Activated naive CD4-positive, alpha-beta T cell treated with anti-CD3 and anti-CD28 coated beads, Interleukin-2, amount 50 U/mL, for 72 hours (primary cell): ENCODE measurements at regions not wholly inside any gene's neighbourhood (a gene's known extent, or its start where the extent isn't known, plus 50 kb on each side); places are given as distances from the start of the nearest gene placed in this dataset.

Experiments used
- ATAC-seq, 2 donors: fragments of 150-1000 bp; cut with Tn5 transposase; 2 replicates each; pipeline ENCODE4 v1.10.0; 2021; ENCODE audit warnings: mild to moderate bottlenecking in 2 of 2, moderate library complexity in 2 of 2
- DNase-seq, 2 donors: peaks; one replicate each; pipeline ENCODE4 v3.0.0; 2021 to 2022; ENCODE audit warnings: low spot score in 2 of 2
- H3K27ac Mint-ChIP-seq, 2 donors: one replicate each; pipeline ENCODE4 v1.8.0; 2022; ENCODE audit warnings: mild to moderate bottlenecking in 2 of 2, mixed read lengths in 2 of 2
- H3K36me3 Mint-ChIP-seq, 2 donors: one replicate each; pipeline ENCODE4 v1.8.0; 2022; ENCODE audit warnings: mixed read lengths in 2 of 2
- H3K9me3 Mint-ChIP-seq, 2 donors: one replicate each; pipeline ENCODE4 v1.8.0; 2022; ENCODE audit warnings: mixed read lengths in 2 of 2

DNA sequence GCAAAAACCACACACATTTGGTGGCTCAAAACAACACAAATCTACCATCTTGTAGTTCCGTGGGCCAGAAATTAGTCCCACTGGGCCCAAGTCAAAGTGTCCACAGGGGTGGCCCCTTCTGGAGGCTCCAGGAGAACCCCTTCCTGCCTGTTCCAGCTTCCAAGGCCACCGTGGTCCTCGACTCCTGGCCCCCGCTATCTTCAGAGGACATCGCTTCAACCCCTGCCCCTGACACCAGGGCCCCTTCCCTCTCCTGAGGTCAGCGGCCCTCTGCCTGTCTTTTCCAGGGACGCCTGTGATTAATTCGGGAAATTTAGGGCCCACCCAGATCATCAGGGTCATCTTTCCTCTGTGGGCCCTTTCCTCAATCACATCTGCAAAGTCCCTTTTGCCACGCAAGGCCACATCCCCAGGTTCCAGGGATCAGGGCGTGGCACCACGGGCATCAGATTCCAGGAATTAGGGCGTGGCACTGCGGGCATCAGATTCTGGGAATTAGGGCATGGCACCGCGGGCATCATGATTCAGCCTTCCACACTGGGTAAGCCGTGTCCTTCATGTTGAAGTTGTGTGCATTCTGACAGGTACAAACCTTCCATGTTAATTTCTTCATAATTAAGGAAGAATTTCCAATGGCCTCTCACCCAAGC lies 59.9 kb upstream of the SMOC2 start:
- ATAC-seq (no peak), DNase-seq (no peak)
- Mint-ChIP-seq H3K27ac (no peak overlapping the region), H3K36me3 (no peaks in the 10 kb centered on the region), H3K9me3 (no peaks in the 10 kb centered on the region)

DNA sequence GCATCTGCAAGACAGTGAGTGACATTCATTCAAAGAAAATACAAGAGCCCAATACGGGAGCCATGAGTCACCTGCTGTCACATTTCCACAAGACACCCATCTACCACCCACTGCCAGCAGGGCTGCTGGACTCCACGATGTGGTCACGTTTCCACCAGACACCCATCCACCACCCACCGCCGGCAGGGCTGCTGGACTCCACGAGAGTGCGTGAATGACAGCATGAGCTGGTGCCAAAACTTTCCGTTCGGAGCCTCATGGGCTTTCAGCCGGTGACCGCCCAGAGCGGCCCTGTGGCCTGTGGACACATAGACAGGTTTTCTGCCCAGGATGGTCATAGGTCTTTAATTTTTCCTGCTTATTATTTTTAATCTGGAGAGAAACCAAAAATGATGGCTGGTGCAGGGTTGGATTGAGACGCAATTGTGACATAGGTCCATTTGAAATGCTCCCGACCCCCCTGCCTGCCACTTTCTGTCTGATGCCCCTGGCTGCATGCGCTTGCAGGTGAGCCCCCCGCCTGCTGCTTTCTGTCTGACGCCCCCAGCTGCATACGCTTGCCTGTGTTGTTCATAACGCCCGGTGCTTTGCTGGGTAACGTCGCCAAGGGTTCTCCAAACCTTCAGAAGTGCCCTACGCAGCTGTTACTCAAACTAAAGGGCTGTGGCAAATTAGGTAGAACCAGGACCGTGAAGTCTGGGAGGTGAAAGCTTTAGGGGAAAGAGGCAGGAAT lies 59.1 kb upstream of the SMOC2 start:
- no peak for ATAC-seq
- Mint-ChIP-seq H3K36me3 (no peaks in the 10 kb centered on the region), H3K9me3 (no peaks in the 10 kb centered on the region), H3K27ac (no peak overlapping the region)
- no peak for DNase-seq

DNA sequence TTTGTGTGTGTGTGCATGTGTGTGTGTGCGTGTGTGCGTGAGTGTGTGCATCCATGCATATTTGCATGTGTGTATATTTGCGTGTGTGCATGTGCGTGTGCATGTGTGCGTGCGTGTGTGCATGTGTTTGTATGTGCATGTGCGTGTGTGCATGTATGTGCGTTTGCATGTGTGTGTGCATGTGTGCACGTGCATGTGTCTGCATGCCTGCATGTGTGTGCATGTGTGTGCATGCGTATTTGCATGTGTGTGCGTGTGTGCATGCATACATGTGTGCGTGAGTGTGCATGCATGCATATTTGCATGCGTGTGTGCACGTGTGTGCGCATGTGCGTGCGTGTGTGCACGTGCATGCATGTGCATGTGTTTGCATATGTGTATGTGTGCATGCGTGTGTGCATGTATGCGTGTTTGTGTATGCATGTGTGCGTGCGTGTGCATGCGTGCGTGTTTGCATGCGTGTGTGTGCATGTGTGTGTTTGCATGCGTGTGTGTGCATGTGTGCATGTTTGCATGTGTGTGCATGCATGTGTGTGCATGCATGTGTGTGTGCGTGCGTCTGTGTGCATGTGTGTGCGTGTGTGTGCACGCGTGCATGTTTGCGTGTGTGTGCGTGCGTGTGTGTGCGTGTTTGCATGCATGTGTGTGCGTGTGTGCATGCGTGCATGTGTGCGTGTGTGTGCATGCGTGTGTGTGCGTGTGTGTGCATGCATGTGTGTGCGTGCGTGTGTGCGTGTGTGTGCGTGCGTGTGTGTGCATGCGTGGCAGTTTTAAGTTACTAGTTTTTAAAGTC lies 57.7 kb upstream of the SMOC2 start:
- Mint-ChIP-seq H3K36me3 (no peaks in the 10 kb centered on the region), H3K27ac (no peak overlapping the region), H3K9me3 (no peaks in the 10 kb centered on the region)
- no peak for DNase-seq
- no peak for ATAC-seq

DNA sequence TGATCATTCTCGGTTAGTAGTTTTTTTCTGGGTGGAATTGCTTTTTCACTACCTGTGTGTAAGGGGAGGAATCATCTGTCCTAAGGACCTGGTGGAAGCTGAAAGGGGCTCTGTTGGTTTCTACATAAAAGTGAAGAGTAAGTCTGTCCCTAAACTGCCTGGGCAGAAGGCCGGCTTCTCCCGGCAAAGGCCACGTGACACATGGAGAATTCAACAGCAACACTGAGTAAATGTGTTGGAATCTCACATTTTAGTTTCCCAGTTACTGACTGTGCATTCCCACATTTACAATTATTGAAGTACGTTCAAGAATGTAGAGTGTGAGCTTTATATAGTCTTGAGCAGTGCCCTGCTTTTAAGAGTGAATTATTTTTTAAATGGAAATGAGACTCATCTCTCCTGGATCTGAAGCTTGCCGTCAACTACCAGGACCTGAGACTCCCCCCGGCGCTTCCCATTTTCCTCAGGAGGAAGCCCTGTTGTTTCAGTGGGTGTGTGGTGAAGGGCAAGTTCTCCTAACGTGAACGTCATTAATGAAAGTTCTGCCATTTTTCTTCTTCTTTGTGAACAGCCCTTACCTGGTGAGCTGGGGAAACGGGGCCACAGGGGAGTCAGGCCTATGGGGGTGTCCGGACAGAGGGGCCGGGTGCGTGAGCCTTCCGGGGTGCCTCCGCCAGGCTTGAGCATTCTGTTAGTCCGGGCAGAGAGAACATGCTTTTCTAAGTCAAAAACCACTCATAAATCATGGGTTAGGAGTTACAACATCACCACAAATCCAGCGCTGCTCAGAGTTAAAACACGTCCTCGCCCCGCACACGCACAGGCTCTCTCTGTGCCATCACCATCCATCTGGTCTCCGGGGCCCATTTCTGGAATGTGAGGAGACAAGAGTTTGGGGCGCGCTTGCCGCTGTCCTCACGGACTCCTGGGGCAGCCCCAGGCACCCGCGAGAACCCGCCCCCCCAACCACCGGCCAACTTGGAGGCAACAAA lies 56.6 kb upstream of the SMOC2 start:
- Mint-ChIP-seq H3K36me3 (no peaks in the 10 kb centered on the region), H3K27ac (no peak overlapping the region), H3K9me3 (no peaks in the 10 kb centered on the region)
- DNase-seq (no peak), ATAC-seq (no peak)

GRCh38 chr6:168385037-168385759 lies 55.8 kb upstream of the SMOC2 start:
- Mint-ChIP-seq H3K27ac (no peak overlapping the region), H3K36me3 (no peaks in the 10 kb centered on the region), H3K9me3 (no peaks in the 10 kb centered on the region)
- ATAC-seq (no peak), DNase-seq (no peak)

DNA sequence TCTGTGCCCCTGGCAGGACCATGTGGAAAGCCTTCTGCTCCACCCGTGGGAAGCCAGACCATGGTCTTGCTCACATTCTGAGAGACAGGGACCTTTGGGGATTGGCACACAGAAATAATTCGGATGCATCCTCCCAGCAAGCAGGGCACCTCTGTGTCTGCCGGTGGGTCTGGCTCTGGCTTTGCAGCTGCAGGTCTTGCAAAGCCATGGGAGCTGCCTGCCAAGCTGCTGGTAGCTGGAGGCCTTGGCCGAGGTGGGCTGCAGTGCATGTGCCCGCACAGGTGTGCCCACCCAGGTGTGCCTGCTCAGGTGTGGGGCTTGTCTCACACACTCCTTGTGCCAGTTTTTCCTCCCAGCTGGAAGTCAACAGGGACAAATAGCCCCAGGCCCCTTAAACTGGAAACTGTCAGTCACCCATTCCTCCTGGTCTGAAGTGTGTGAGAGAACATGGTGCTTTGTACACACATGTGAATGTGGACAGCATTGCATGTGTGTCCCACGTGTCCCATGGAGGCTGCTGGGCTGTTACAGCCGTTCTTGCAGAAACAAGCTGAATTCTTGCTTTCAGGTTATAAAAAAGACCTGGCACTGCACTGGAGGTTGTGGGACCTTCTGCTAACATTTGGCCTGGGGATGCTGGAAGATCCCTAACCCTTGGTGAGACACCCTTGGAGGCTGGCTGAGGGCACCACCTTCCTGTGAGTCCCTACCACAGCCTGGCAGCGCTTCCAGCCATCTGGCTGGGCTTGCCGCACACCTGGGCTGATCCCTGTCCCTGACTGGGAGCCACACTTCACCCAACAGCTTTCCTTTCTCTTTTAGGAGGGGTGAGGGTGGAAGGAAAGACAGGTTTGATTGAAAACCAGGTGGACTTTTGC lies 54.9 kb upstream of the SMOC2 start:
- H3K36me3 Mint-ChIP-seq: no peaks in the 10 kb centered on the region
- H3K9me3 Mint-ChIP-seq: no peaks in the 10 kb centered on the region
- H3K27ac Mint-ChIP-seq: no peak overlapping the region
- no peak for DNase-seq
- ATAC-seq: no peak

GRCh38 chr6:168386973-168387372 lies 54.0 kb upstream of the SMOC2 start:
- no peaks in the 10 kb centered on the region for H3K9me3 Mint-ChIP-seq
- H3K36me3 Mint-ChIP-seq: no peaks in the 10 kb centered on the region
- ATAC-seq (no peak), DNase-seq (no peak)
- no peak overlapping the region for H3K27ac Mint-ChIP-seq

GRCh38 chr6:168387426-168387825 lies 53.6 kb upstream of the SMOC2 start:
- Mint-ChIP-seq H3K27ac (no peak overlapping the region), H3K36me3 (no peaks in the 10 kb centered on the region), H3K9me3 (no peaks in the 10 kb centered on the region)
- no peak for ATAC-seq
- no peak for DNase-seq

DNA sequence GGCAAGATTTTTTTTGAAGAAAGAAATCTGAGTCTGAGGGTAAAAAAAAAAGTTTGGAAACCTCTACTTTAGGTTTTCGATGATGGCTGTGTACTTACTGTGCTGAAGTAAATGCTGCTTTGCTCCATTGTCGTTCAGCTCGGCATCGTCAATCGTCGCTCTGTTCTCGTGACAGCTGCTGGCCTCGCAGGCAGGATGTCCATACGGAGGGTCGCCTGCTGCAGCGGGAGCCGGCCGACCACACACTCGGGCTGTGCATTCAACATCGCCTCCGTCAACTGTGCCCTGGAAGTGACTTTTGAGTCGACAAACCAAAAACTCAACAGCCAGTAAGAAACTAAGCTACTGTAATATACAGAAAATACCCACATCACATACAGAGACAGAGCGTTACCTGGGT lies 53.1 kb upstream of the SMOC2 start:
- no peak for ATAC-seq
- H3K27ac Mint-ChIP-seq: no peak overlapping the region

DNA sequence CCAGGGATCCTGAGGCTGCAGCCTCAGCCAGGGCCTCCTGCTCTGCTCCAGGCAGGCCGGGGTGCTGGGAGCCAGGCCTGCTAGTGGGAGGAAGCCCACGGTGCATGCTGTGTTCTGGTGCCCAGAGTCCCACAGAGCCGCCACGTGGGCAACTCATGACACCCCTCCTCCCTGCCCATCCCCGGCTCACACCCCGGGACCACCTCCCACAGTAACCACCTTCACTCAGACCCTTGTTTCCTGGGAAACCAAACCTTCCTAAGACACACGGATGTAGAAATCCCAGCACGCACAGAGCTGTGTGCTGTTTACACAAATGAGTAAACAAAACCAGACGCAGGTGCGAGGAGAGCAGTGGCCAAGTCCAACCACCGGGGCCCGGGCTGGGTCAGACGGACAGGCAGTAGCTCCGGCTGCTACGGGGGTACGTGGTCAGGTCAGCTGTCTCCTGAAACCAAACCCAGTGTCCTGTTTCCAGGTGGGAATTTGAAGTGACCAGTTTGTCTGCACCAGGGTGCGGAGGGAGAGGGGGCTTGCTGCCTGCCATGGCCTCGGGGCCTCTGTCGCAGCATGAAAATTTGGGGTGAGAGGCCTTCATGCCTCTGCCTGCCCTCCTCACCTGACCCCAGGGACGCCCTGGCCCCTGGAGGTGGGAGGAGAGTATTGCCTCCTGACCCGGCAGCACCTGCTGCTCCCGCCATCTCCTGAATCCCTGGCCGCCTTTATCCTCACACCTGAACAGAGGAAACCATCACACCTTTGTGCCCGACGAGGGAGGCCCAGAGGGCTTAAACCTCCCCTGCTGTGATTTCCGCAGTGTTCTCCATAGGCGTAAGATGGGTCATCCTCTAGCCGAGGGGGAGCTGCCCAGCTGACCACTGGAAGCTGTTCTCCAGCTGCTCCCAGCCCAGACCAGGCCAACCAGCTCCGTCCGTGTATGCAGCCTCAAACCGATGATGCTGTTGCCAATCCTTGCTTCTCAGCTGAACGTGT lies 52.0 kb upstream of the SMOC2 start:
- Mint-ChIP-seq H3K9me3 (no peaks in the 10 kb centered on the region), H3K36me3 (no peaks in the 10 kb centered on the region), H3K27ac (peak overlapping the region in 1 of 2 donors; percentile 19)
- DNase-seq (no peak), ATAC-seq (no peak)

More for the DNA sequence above, 53.1 kb upstream of the SMOC2 start:
- no peak for DNase-seq
- Mint-ChIP-seq H3K9me3 (no peaks in the 10 kb centered on the region), H3K36me3 (no peaks in the 10 kb centered on the region)

GRCh38 chr6:168390749-168391420 lies 50.1 kb upstream of the SMOC2 start:
- ATAC-seq (no peak), DNase-seq (no peak)
- Mint-ChIP-seq H3K27ac (no peak overlapping the region), H3K36me3 (no peaks in the 10 kb centered on the region), H3K9me3 (no peaks in the 10 kb centered on the region)
